Body of pancreas (tissue), 4 donors: ENCODE measurements at regions not wholly inside any gene's neighbourhood (a gene's known extent, or its start where the extent isn't known, plus 50 kb on each side); places are given as distances from the start of the nearest gene placed in this dataset.

Experiments
- CTCF ChIP-seq, 7 experiments: fragments of 450-650 bp in 4 of 7; fragments of 200-600 bp in 3 of 7; sonication (generic) in 3 of 7; IDR thresholded peaks; one replicate each; pipeline ENCODE4 v1.5.1; 2016 to 2019; ENCODE audit warnings: antibody characterized with exemption in 7 of 7
- POLR2A ChIP-seq, 3 donors: fragments of 450-650 bp; IDR thresholded peaks; one replicate each; pipeline ENCODE4 v1.6.1; 2016; ENCODE audit warnings: antibody characterized with exemption in 3 of 3, mild to moderate bottlenecking in 2 of 3

DNA sequence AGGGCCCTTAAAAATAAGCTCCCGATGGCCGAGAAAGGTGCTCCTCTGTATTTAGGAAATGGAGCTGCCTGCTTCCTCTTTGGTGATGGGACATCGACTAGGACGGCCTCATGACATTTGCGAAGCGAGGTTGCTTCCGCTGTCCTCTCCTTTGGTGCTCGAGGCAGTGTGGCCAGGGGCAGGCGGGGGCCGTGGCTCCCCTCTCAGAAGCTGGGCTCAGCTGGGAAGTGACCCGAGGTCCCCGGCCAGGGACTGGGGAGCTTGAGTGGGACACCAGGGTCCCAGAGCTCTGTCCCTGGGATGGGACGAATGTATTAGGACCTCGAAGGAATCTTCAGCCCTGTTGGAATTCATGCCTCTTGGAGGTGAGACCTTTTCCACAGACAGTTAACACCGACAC is 151.1 kb downstream of the CTTN start:
- TF ChIP-seq CTCF (IDR thresholded peaks at IDR 0.05) (no peak), POLR2A (IDR thresholded peaks at IDR 0.05) (no peak)
